Hepatocyte (in vitro differentiated cells): ENCODE measurements at regions not wholly inside any gene's neighbourhood (a gene's known extent, or its start where the extent isn't known, plus 50 kb on each side); places are given as distances from the start of the nearest gene placed in this dataset.

ENCODE experiments used
- DNase-seq: peaks from one replicate; pipeline ENCODE4 v3.0.0-alpha.2; 2016; ENCODE audit warnings: low spot score
- H2AFZ ChIP-seq: fragments of 200-600 bp; sonication (generic); 2 replicates; pipeline ENCODE4 v1.6.0; 2016; ENCODE audit warnings: antibody characterized with exemption, mild to moderate bottlenecking
- H3K27ac ChIP-seq: fragments of 200-600 bp; sonication (generic); 2 replicates; pipeline ENCODE4 v1.5.1; 2016; ENCODE audit warnings: mild to moderate bottlenecking
- H3K27me3 ChIP-seq: fragments of 200-600 bp; sonication (generic); 2 replicates; pipeline ENCODE4 v1.6.1; 2016
- H3K36me3 ChIP-seq: fragments of 200-600 bp; sonication (generic); replicated peaks from 2 replicates; pipeline ENCODE4 v1.5.1; 2016; ENCODE audit warnings: low read depth; ENCODE audit not compliant: insufficient read depth
- H3K4me1 ChIP-seq: fragments of 200-600 bp; sonication (generic); 2 replicates; pipeline ENCODE4 v1.5.1; 2016; ENCODE audit warnings: mild to moderate bottlenecking, moderate library complexity; ENCODE audit not compliant: insufficient read depth
- H3K4me2 ChIP-seq: fragments of 200-600 bp; sonication (generic); 2 replicates; pipeline ENCODE4 v1.6.0; 2016
- H3K4me3 ChIP-seq: fragments of 200-600 bp; sonication (generic); 2 replicates; pipeline ENCODE4 v1.5.1; 2016; ENCODE audit warnings: mild to moderate bottlenecking
- H3K79me2 ChIP-seq: fragments of 200-600 bp; sonication (generic); 2 replicates; pipeline ENCODE4 v1.6.0; 2017; ENCODE audit warnings: mild to moderate bottlenecking
- H3K9me2 ChIP-seq: fragments of 200-600 bp; sonication (generic); replicated peaks from 2 replicates; pipeline ENCODE4 v1.6.0; 2017; ENCODE audit warnings: mild to moderate bottlenecking; ENCODE audit not compliant: insufficient read depth
- H3K9me3 ChIP-seq: fragments of 200-600 bp; sonication (generic); 2 replicates; pipeline ENCODE4 v1.5.1; 2016; ENCODE audit warnings: low read depth, mild to moderate bottlenecking
- H4K20me1 ChIP-seq: fragments of 200-600 bp; sonication (generic); 2 replicates; pipeline ENCODE4 v1.6.0; 2016; ENCODE audit warnings: mild to moderate bottlenecking; ENCODE audit not compliant: insufficient read depth, poor library complexity, severe bottlenecking
- CTCF ChIP-seq: fragments of 200-600 bp; sonication (generic); IDR thresholded peaks from 2 replicates; pipeline ENCODE4 v1.5.1; 2016; ENCODE audit warnings: antibody characterized with exemption, mild to moderate bottlenecking; ENCODE audit not compliant: poor library complexity
- EZH2 ChIP-seq: fragments of 200-600 bp; sonication (generic); IDR thresholded peaks from 2 replicates; pipeline ENCODE4 v1.6.1; 2016; ENCODE audit warnings: antibody characterized with exemption, mild to moderate bottlenecking, borderline replicate concordance
- EZH2phosphoT487 ChIP-seq: fragments of 200-600 bp; sonication (generic); IDR thresholded peaks from one replicate; pipeline ENCODE4 v1.6.1; 2018; ENCODE audit warnings: antibody characterized with exemption, mild to moderate bottlenecking, low read depth, moderate library complexity; ENCODE audit not compliant: unreplicated experiment, severe bottlenecking
- WGBS: methylation state at CpG from one replicate; pipeline ENCODE4 v1.1.6; 2016; ENCODE audit warnings: low lambda C conversion rate; ENCODE audit errors: missing lambda C conversion rate; 5-methylcytosine and 5-hydroxymethylcytosine counted together

- Histone ChIP-seq H3K4me2 (no peak overlapping the region), H3K9me3 (no peaks in the 10 kb centered on the region), H3K4me1 (peaks cover 9% of the 10 kb centered on the region), H2AFZ (no peak overlapping the region), H3K27ac (no peak overlapping the region), H3K4me3 (no peak overlapping the region), H3K79me2 (no peaks in the 10 kb centered on the region), H3K36me3 (no peaks in the 10 kb centered on the region), H4K20me1 (no peaks in the 10 kb centered on the region), H3K9me2 (no peaks in the 10 kb centered on the region), H3K27me3 (no peaks in the 10 kb centered on the region)
- TF ChIP-seq CTCF, result no peak
- no peak for TF ChIP-seq EZH2phosphoT487
- TF ChIP-seq EZH2, result no peak
- 65% methylated on average over 1 of the region's 1 CpG for WGBS
- DNase-seq, result no peak
Observed at GRCh38 chr3:139100821-139101220, 56.1 kb upstream of the PRR23C start.

- DNase-seq, result no peak
- no peak for TF ChIP-seq EZH2phosphoT487
- no peak for TF ChIP-seq CTCF
- TF ChIP-seq EZH2, result no peak
- Histone ChIP-seq H3K4me1 (peaks cover 12% of the 10 kb centered on the region), H3K4me2 (no peak overlapping the region), H3K27me3 (no peaks in the 10 kb centered on the region), H3K27ac (no peak overlapping the region), H3K9me2 (no peaks in the 10 kb centered on the region), H3K9me3 (no peaks in the 10 kb centered on the region), H3K36me3 (no peaks in the 10 kb centered on the region), H3K4me3 (no peak overlapping the region), H4K20me1 (no peaks in the 10 kb centered on the region), H3K79me2 (no peaks in the 10 kb centered on the region), H2AFZ (no peak overlapping the region)
- WGBS, result 44% methylated on average over 2 of the region's 2 CpGs
Observed at GRCh38 chr3:139101396-139101795, 56.7 kb upstream of the PRR23C start.

GRCh38 chr3:139103484-139103883, 58.8 kb upstream of the PRR23C start:
- H3K9me3 ChIP-seq, result no peaks in the 10 kb centered on the region
- no peaks in the 10 kb centered on the region for H4K20me1 ChIP-seq

More at GRCh38 chr3:139103484-139103883, 58.8 kb upstream of the PRR23C start:
- WGBS, result 89% methylated on average over 4 of the region's 4 CpGs
- H3K27ac ChIP-seq, result no peak overlapping the region
- no peak for TF ChIP-seq CTCF
- TF ChIP-seq EZH2phosphoT487, result no peak
- TF ChIP-seq EZH2, result no peak
- no peak overlapping the region for H2AFZ ChIP-seq
- H3K4me3 ChIP-seq, result no peak overlapping the region
- no peaks in the 10 kb centered on the region for H3K79me2 ChIP-seq
- H3K4me2 ChIP-seq, result no peak overlapping the region
- H3K4me1 ChIP-seq, result peaks cover 16% of the 10 kb centered on the region
- no peaks in the 10 kb centered on the region for H3K9me2 ChIP-seq
- H3K36me3 ChIP-seq, result no peaks in the 10 kb centered on the region
- no peaks in the 10 kb centered on the region for H3K27me3 ChIP-seq
- DNase-seq, result no peak
